OCI-M1 (cell line): ENCODE measurements at regions not wholly inside any gene's neighbourhood (a gene's known extent, or its start where the extent isn't known, plus 50 kb on each side); places are given as distances from the start of the nearest gene placed in this dataset.

Experiments
- DNase-seq: peaks from one replicate; lab custom pipeline; 2025; lab: John Stamatoyannopoulos, UW

GRCh38 chr12:67589078-67589477 is 59.5 kb upstream of the DYRK2 start:
- DNase-seq: no peak

- DNase-seq: peak; percentile 26
Measured at GRCh38 chr12:67590149-67590790, 58.3 kb upstream of the DYRK2 start.

- DNase-seq: peak; percentile 79
Measured at GRCh38 chr12:67592228-67593011, 56.1 kb upstream of the DYRK2 start.

- DNase-seq: no peak
Measured at GRCh38 chr12:67593041-67593440, 55.5 kb upstream of the DYRK2 start.

GRCh38 chr12:67593461-67594330 is 54.8 kb upstream of the DYRK2 start:
- DNase-seq: no peak

GRCh38 chr12:67594888-67595287 is 53.7 kb upstream of the DYRK2 start:
- DNase-seq: peak; percentile 39

GRCh38 chr12:67595365-67595764 is 53.2 kb upstream of the DYRK2 start:
- no peak for DNase-seq

GRCh38 chr12:67598598-67598997 is 49.9 kb upstream of the DYRK2 start:
- DNase-seq: no peak
